ENCODE measurements at regions not wholly inside any gene's neighbourhood (a gene's known extent, or its start where the extent isn't known, plus 50 kb on each side); places are given as distances from the start of the nearest gene placed in this dataset.

GRCh38 chr2:126827371-126827770, 71.3 kb upstream of the TEX51 start:
- H3K27me3 ChIP-seq (ENCODE audit: insufficient read depth, low read length), result peaks cover 9% of the 10 kb centered on the region
- no peak overlapping the region for H3K27ac ChIP-seq (ENCODE audit: low read depth, low read length)
- intact Hi-C loops (cut with micrococcal nuclease), result no loop called here
- BruUV-seq (replicated peaks), result no TSS peak
- ChIA-PET POLR2A (no interaction called here), CTCF (no interaction called here), RAD21 (ENCODE audit: low non-redundant PET in 1 of 2, low total read pairs in 2 of 2, uncharacterized antibody in 2 of 2, unreplicated experiment in 2 of 2) (no interaction called here)
- H3K9ac ChIP-seq (ENCODE audit: low read length), result no peak overlapping the region
- no peak overlapping the region for H2AFZ ChIP-seq (ENCODE audit: low read depth, low read length, poor library complexity, severe bottlenecking)
- H3K4me3 ChIP-seq (replicated peaks in 1 of 2; ENCODE audit: low read depth in 1 of 2, low read length in 2 of 2), result no peak overlapping the region
- DNase-seq (ENCODE audit: low read depth, low spot score) (no peak), ATAC-seq (no peak)
- H3K4me1 ChIP-seq (ENCODE audit: control insufficient read depth in 1 of 2, insufficient read depth in 2 of 2, low read length in 2 of 2), result no peaks in the 10 kb centered on the region
- H3K79me2 ChIP-seq (ENCODE audit: insufficient read depth, low read length), result no peaks in the 10 kb centered on the region
- no peaks in the 10 kb centered on the region for H3K9me3 ChIP-seq (ENCODE audit: control insufficient read depth in 1 of 2, insufficient read depth in 1 of 2, low read depth in 1 of 2, low read length in 2 of 2)
- H3K9me2 ChIP-seq (ENCODE audit: insufficient read depth), result no peaks in the 10 kb centered on the region
- no peak overlapping the region for H3K4me2 ChIP-seq (ENCODE audit: low read length)
- H4K20me1 ChIP-seq (ENCODE audit: insufficient read depth), result no peaks in the 10 kb centered on the region
- H3K36me3 ChIP-seq (ENCODE audit: control insufficient read depth in 1 of 2, insufficient read depth in 2 of 2, low read length in 2 of 2), result no peaks in the 10 kb centered on the region
- TF ChIP-seq FOSL1 (IDR thresholded peaks at IDR 0.05; ENCODE audit: low read depth), result no peak
- TF ChIP-seq CEBPB (IDR thresholded peaks at IDR 0.05; ENCODE audit: low read depth), result no peak
- no peak for TF ChIP-seq CBX3 (IDR thresholded peaks at IDR 0.05; ENCODE audit: low read depth)
- TF ChIP-seq ZBTB33 (IDR thresholded peaks at IDR 0.05; ENCODE audit: extremely low read depth, insufficient replicate concordance, low read length), result no peak
- TF ChIP-seq ATF3 (IDR thresholded peaks at IDR 0.05), result no peak
- TF ChIP-seq POLR2AphosphoS5 (IDR thresholded peaks at IDR 0.05; ENCODE audit: low read depth, low read length), result no peak
- TF ChIP-seq YY1 (IDR thresholded peaks at IDR 0.05; ENCODE audit: extremely low read depth, insufficient replicate concordance, low read depth, low read length), result no peak
- no peak for TF ChIP-seq REST (IDR thresholded peaks at IDR 0.05; ENCODE audit: low read depth)
- no peak for TF ChIP-seq ELF1 (IDR thresholded peaks at IDR 0.05; ENCODE audit: borderline replicate concordance, low read depth)
- no peak for TF ChIP-seq EZH2 (IDR thresholded peaks at IDR 0.05)
- no peak for TF ChIP-seq SP1 (IDR thresholded peaks at IDR 0.05; ENCODE audit: low read depth)
- no peak for TF ChIP-seq CTCF (IDR thresholded peaks at IDR 0.05 in 2 of 3, conservative IDR thresholded peaks at IDR 0.05 in 1 of 3; ENCODE audit: borderline replicate concordance in 1 of 3, insufficient read depth in 1 of 3, low read depth in 2 of 3, low read length in 2 of 3)
- no peak for TF ChIP-seq RAD21 (IDR thresholded peaks at IDR 0.05; ENCODE audit: low read depth)
- TF ChIP-seq MAX (IDR thresholded peaks at IDR 0.05), result no peak
- TF ChIP-seq ZFX (IDR thresholded peaks at IDR 0.05), result no peak
- no peak for TF ChIP-seq EGR1 (IDR thresholded peaks at IDR 0.05; ENCODE audit: low read depth)
- TF ChIP-seq EZH2phosphoT487 (IDR thresholded peaks at IDR 0.05; ENCODE audit: borderline replicate concordance), result no peak
